Skeletal muscle satellite cell (primary cell): ENCODE measurements at regions not wholly inside any gene's neighbourhood (a gene's known extent, or its start where the extent isn't known, plus 50 kb on each side); places are given as distances from the start of the nearest gene placed in this dataset.
"Not testable (repeated sequence)": the region's sequence is repeated elsewhere in the genome, so short reads cannot be mapped to it uniquely, and the experiment has no call there.

ENCODE experiments used
- H3K27me3 ChIP-seq: 2 replicates; pipeline ENCODE4 v1.7.0; 2013; ENCODE audit warnings: low read length; ENCODE audit not compliant: control insufficient read depth, insufficient read depth
- H3K36me3 ChIP-seq: 2 replicates; pipeline ENCODE4 v1.7.0; 2013; ENCODE audit warnings: mild to moderate bottlenecking, control low read depth, low read length; ENCODE audit not compliant: insufficient read depth
- H3K4me1 ChIP-seq: 2 replicates; pipeline ENCODE4 v1.7.0; 2013; ENCODE audit warnings: low read length; ENCODE audit not compliant: control insufficient read depth, insufficient read depth
- H3K4me2 ChIP-seq: 2 replicates; pipeline ENCODE4 v1.7.0; 2013; ENCODE audit warnings: mild to moderate bottlenecking, low read length
- H3K4me3 ChIP-seq: 2 replicates; pipeline ENCODE4 v1.7.0; 2013; ENCODE audit warnings: low read length
- H3K9ac ChIP-seq: 2 replicates; pipeline ENCODE4 v1.7.0; 2013; ENCODE audit warnings: mild to moderate bottlenecking, low read depth, low read length, moderate library complexity
- H3K9me3 ChIP-seq: replicated peaks from 2 replicates; pipeline ENCODE4 v1.7.0; 2013; ENCODE audit warnings: mild to moderate bottlenecking, control low read depth, low read length

DNA sequence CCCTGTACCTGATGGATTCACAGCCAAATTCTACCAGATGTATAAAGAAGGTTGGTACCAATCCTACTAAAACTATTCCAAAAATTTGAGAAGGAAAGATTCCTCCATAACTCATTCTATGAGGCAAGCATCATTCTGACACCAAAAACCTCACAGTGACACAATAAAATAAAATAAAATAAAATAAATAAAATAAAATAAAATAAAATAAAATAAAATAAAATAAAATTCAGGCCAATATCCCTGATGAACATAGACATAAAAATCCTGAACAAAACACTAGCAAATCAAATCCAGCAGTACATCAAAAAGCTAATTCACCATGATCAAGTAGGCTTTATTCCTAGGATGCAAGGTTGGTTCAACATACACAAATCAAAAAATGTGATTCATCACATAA lies 108.1 kb downstream of the PROX1 start:
- H3K9ac ChIP-seq, H3K36me3 ChIP-seq, H3K27me3 ChIP-seq, H3K4me1 ChIP-seq, H3K4me3 ChIP-seq, H3K4me2 ChIP-seq, H3K9me3 ChIP-seq: not testable (repeated sequence)

DNA sequence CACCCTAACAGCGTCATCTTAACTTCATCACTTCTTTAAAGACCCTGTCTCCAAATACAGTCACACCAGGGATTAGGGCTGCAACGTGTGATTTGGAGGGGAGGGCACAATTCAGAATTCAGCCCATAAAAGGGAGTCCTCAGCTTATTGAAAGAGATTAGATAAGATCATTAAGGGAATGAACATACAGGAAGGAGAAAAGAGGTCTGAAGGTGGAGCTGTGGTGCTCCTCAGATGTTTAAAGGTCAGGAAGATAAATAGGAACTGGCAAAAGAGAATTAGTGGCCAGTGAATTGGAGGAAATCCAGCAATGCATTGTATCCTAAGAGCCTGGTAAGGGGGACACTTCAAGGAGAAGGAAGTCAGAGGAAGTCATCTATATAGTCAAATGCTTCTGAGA lies 113.5 kb downstream of the PROX1 start:
- H3K9me3 ChIP-seq: no peaks in the 10 kb centered on the region
- no peak overlapping the region for H3K4me2 ChIP-seq
- no peak overlapping the region for H3K4me3 ChIP-seq
- no peaks in the 10 kb centered on the region for H3K27me3 ChIP-seq
- H3K9ac ChIP-seq: no peak overlapping the region
- H3K4me1 ChIP-seq: peaks cover 19% of the 10 kb centered on the region
- H3K36me3 ChIP-seq: no peaks in the 10 kb centered on the region

DNA sequence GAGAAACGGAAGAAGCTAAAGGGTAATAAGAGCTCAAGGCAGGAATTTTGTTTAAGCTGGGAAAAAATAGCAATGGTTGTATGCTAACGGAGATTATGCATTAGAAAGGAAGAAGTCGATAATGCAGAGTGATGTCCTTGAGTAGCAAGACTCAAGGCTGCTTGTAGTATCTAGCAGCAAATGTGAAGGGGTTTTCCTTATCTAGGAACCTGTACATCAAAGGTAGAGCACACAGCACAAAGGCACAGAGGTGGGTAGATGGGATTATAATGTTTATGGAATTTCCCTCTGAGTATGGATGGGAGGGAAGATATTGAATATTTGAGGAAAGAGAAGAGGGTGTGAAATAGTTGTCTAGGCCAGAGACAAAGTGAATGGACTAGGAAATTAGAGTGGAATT lies 114.1 kb downstream of the PROX1 start:
- Histone ChIP-seq H3K27me3 (no peaks in the 10 kb centered on the region), H3K9me3 (no peaks in the 10 kb centered on the region), H3K4me3 (no peak overlapping the region), H3K4me2 (no peak overlapping the region), H3K36me3 (no peaks in the 10 kb centered on the region), H3K9ac (no peak overlapping the region), H3K4me1 (peaks cover 19% of the 10 kb centered on the region)

DNA sequence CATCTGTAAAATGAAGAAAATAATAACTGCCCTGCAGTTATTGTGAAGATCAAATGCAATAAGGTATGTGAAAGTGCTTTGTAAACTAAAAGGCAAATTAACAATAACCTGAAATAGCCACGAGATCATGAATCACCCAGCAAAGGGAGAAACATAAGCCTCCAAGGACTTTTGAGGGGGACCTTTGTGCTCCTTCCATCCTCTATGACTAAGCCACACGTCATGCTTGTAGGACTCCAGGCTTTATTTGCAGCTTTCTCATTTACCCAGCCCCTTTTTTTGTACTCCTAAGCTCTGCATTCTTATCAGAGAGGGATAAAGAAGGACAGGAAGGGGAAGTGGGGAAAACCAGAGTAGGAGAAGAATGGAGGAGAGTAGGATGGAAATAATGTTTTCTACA lies 115.1 kb downstream of the PROX1 start:
- peak overlapping the region; percentile 58 for H3K4me2 ChIP-seq
- H3K9me3 ChIP-seq: no peaks in the 10 kb centered on the region
- no peaks in the 10 kb centered on the region for H3K36me3 ChIP-seq
- H3K9ac ChIP-seq: no peak overlapping the region
- no peaks in the 10 kb centered on the region for H3K27me3 ChIP-seq
- H3K4me3 ChIP-seq: no peak overlapping the region
- peaks cover 25% of the 10 kb centered on the region for H3K4me1 ChIP-seq

DNA sequence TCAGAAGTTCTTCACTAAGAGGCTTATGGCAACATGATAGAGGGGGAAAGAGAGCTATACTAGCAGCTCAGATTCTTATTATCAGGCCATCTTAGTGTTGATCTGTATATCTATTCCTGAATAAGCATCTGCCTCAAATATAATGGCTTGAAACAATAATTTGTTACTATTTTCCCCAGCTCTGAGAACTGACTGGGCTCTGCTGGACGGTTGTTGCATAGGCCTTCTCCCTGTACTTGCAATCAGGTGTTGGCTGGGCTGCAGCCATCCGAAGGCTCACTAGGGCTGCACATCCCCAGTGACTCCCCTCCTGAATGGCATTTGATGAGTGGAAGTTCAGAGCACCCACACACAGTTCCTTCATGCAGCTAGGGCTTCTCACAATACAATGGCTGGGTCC lies 116.0 kb downstream of the PROX1 start:
- peaks cover 26% of the 10 kb centered on the region for H3K4me1 ChIP-seq
- H3K27me3 ChIP-seq: no peaks in the 10 kb centered on the region
- H3K4me2 ChIP-seq: no peak overlapping the region
- no peak overlapping the region for H3K4me3 ChIP-seq
- no peaks in the 10 kb centered on the region for H3K36me3 ChIP-seq
- no peaks in the 10 kb centered on the region for H3K9me3 ChIP-seq
- no peak overlapping the region for H3K9ac ChIP-seq

DNA sequence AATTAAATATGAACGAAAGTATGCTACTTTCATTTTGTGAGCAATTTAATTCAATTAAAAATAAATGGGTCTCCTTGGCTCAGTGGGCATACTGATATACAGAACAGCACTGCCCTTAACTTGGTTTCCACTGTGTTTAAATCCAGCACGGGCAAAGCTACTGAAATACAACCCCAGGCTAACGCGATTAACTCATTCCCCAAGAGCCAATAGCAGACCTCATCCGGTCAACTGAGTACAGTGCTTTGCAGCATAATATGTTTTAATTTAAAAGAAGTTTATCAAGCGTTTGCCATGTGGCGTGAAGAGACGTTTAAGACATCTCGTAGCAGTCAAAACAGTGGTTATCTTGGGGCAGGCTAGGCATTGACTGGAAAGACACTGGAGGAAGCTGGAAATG lies 118.6 kb downstream of the PROX1 start:
- no peak overlapping the region for H3K4me2 ChIP-seq
- no peak overlapping the region for H3K4me3 ChIP-seq
- no peaks in the 10 kb centered on the region for H3K36me3 ChIP-seq
- peaks cover 26% of the 10 kb centered on the region for H3K4me1 ChIP-seq
- no peaks in the 10 kb centered on the region for H3K9me3 ChIP-seq
- H3K9ac ChIP-seq: no peak overlapping the region
- no peaks in the 10 kb centered on the region for H3K27me3 ChIP-seq

- Histone ChIP-seq H3K9ac (peak overlapping the region; percentile 38), H3K4me3 (peak overlapping the region; percentile 66), H3K27me3 (no peaks in the 10 kb centered on the region), H3K9me3 (no peaks in the 10 kb centered on the region), H3K4me2 (peak overlapping the region; percentile 88), H3K4me1 (peaks cover 19% of the 10 kb centered on the region), H3K36me3 (no peaks in the 10 kb centered on the region)
These were observed 119.7 kb downstream of the PROX1 start for GRCh38 chr1:214107322-214108096.

DNA sequence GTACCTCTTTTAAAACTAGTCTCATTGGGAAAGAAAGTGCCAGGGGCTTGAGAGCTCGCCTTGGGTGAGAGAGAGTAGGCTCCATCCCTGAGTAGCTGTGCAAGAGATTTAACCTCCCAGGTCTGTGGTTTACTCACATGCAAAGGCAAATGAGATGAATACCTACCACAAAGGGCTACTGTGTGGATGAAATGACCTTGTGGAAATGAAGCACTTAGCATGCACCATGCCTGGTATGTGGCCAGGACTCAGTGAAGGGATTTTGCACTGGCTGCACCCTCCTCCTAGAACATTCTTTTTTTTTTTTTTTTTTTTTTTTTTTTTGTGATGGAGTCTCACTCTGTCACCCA lies 120.3 kb downstream of the PROX1 start:
- no peak overlapping the region for H3K4me3 ChIP-seq
- H3K9ac ChIP-seq: no peak overlapping the region
- no peaks in the 10 kb centered on the region for H3K9me3 ChIP-seq
- no peaks in the 10 kb centered on the region for H3K36me3 ChIP-seq
- H3K4me1 ChIP-seq: peaks cover 13% of the 10 kb centered on the region
- no peaks in the 10 kb centered on the region for H3K27me3 ChIP-seq
- H3K4me2 ChIP-seq: peak overlapping the region; percentile 88

GRCh38 chr1:214111796-214112195 lies 124.0 kb downstream of the PROX1 start:
- no peak overlapping the region for H3K4me2 ChIP-seq
- H3K4me1 ChIP-seq: peaks cover 7% of the 10 kb centered on the region
- H3K9ac ChIP-seq: no peak overlapping the region
- H3K4me3 ChIP-seq: no peak overlapping the region
- H3K9me3 ChIP-seq: no peaks in the 10 kb centered on the region
- H3K36me3 ChIP-seq: no peaks in the 10 kb centered on the region
- H3K27me3 ChIP-seq: peaks cover 2% of the 10 kb centered on the region

DNA sequence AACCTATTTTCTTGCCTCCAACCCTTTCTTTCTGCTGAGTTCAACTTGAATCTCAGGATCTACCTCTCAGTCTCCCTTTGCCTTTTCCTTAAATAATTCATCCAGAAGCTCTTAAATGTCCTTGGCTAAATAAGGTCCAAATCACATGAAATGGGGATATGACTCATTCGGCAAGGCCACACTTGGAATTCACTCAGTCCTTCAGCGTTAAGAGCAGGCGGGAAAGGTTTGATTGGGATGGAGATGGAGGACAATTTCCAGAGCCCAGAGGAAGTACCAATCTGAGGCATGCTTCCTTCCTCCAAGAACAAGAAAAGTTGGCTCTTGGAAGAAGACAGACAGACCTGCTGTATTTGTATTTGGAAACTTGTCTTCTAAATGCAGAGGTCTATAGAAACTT lies 128.5 kb downstream of the PROX1 start:
- H3K4me1 ChIP-seq: no peaks in the 10 kb centered on the region
- no peaks in the 10 kb centered on the region for H3K9me3 ChIP-seq
- H3K4me2 ChIP-seq: no peak overlapping the region

DNA sequence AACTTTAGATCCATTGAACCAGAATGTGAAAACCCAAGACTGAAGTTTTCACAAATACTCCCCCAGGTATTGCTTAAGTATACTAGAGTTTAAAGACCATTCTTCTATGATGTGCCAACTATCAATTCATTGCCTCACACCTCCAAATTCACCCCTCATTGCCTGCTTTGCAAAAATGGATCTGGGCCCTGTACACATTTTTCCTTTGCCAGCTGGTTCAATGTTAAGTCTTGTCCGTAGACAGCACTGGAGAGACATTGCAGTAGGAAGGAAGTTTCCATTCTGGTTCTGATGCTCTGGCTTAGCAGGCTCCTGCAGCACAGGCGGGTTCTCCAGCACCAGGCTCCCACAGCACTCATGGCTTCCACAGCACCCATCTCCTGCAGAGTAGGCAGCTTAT lies 130.0 kb downstream of the PROX1 start:
- H3K9me3 ChIP-seq: no peaks in the 10 kb centered on the region
- H3K27me3 ChIP-seq: peaks cover 2% of the 10 kb centered on the region
- no peak overlapping the region for H3K9ac ChIP-seq
- H3K4me2 ChIP-seq: no peak overlapping the region
- H3K36me3 ChIP-seq: no peaks in the 10 kb centered on the region
- no peaks in the 10 kb centered on the region for H3K4me1 ChIP-seq
- no peak overlapping the region for H3K4me3 ChIP-seq

More for the DNA sequence above, 128.5 kb downstream of the PROX1 start:
- H3K36me3 ChIP-seq: no peaks in the 10 kb centered on the region
- H3K27me3 ChIP-seq: peaks cover 2% of the 10 kb centered on the region
- H3K9ac ChIP-seq: no peak overlapping the region
- H3K4me3 ChIP-seq: no peak overlapping the region

GRCh38 chr1:214120191-214120590 lies 132.4 kb downstream of the PROX1 start:
- no peak overlapping the region for H3K4me3 ChIP-seq
- no peaks in the 10 kb centered on the region for H3K4me1 ChIP-seq
- peaks cover under 1% of the 10 kb centered on the region for H3K27me3 ChIP-seq
- H3K9me3 ChIP-seq: no peaks in the 10 kb centered on the region
- no peak overlapping the region for H3K4me2 ChIP-seq
- H3K36me3 ChIP-seq: no peaks in the 10 kb centered on the region
- no peak overlapping the region for H3K9ac ChIP-seq
